ENCODE measurements at regions not wholly inside any gene's neighbourhood (a gene's known extent, or its start where the extent isn't known, plus 50 kb on each side); places are given as distances from the start of the nearest gene placed in this dataset.
A peak's percentile ranks its signal among the peaks of the same experiment; 100 is the strongest.
"Not testable (repeated sequence)": the region's sequence is repeated elsewhere in the genome, so short reads cannot be mapped to it uniquely, and the experiment has no call there.

DNA sequence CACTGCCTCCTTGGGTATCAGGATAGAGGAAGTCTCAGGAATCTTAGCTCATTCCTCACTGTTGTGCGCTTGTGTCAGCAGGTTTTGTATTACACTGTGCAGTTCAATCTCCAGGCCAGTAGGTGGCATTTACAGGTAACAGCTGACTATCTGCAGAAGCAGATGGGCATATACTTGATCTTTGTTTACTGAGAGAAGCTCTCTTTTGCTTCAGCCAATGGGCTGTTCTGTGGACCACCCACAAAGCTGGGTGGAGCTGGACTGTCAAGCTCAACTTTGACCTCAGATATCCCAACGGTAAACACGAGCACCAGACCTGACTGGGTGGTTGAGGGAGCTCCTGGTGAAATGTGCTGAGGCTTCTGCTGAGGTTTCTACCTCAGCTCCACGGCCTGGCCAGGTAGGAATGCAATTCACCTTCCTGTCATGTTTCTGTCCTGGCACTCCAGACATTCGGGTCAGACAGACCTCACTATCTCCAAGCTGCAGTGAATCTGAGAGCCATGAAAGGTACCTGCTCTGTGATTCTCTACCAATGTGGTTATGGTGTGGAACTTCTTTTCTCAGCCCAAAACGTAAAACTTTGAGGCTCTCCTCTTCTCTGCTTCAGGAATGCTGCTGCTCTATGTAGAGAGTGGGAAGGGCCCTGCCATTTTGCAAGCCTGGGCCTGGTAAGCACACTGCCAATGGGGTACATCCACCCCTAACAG lies 167.9 kb upstream of the ACTBL2 start:
- DNase-seq (ENCODE audit: low read depth) = peak; percentile 25
- Histone ChIP-seq H3K36me3 (ENCODE audit: control insufficient read depth, insufficient read depth, low read length) (no peaks in the 10 kb centered on the region), H3K27me3 (ENCODE audit: control insufficient read depth, insufficient read depth, low read length) (no peaks in the 10 kb centered on the region), H3K4me3 (ENCODE audit: low read depth, low read length) (no peak overlapping the region)
- TF ChIP-seq, protein P1, sequence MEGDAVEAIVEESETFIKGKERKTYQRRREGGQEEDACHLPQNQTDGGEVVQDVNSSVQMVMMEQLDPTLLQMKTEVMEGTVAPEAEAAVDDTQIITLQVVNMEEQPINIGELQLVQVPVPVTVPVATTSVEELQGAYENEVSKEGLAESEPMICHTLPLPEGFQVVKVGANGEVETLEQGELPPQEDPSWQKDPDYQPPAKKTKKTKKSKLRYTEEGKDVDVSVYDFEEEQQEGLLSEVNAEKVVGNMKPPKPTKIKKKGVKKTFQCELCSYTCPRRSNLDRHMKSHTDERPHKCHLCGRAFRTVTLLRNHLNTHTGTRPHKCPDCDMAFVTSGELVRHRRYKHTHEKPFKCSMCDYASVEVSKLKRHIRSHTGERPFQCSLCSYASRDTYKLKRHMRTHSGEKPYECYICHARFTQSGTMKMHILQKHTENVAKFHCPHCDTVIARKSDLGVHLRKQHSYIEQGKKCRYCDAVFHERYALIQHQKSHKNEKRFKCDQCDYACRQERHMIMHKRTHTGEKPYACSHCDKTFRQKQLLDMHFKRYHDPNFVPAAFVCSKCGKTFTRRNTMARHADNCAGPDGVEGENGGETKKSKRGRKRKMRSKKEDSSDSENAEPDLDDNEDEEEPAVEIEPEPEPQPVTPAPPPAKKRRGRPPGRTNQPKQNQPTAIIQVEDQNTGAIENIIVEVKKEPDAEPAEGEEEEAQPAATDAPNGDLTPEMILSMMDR (IDR thresholded peaks at IDR 0.05; ENCODE audit: insufficient read depth, low read length, poor library complexity, severe bottlenecking) = peak; percentile 66

DNA sequence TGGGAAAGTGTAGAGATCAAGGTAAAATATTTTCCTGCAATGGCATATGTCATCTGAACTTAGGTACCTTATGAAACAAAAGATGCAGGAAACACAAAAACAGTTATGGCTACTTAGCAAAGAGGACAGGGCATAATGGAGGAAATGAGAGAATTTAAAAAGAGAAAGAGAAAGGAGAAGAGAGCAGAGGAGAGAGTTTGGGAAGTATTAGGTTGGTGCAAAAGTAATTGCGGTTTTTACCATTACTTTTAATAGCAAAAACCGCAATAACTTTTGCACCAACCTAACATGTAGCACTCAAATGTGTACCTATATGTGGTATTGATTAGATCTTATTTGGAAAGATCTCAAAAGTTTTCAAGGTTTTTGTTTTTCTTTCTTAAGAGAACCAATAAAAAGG lies 160.1 kb upstream of the ACTBL2 start:
- H3K27me3 ChIP-seq (ENCODE audit: control insufficient read depth, insufficient read depth, low read length) = no peaks in the 10 kb centered on the region
- TF ChIP-seq, protein P1 (IDR thresholded peaks at IDR 0.05; ENCODE audit: insufficient read depth, low read length, poor library complexity, severe bottlenecking) = no peak
- no peak for DNase-seq (ENCODE audit: low read depth)
- H3K36me3 ChIP-seq (ENCODE audit: control insufficient read depth, insufficient read depth, low read length) = no peaks in the 10 kb centered on the region
- no peak overlapping the region for H3K4me3 ChIP-seq (ENCODE audit: low read depth, low read length)

DNA sequence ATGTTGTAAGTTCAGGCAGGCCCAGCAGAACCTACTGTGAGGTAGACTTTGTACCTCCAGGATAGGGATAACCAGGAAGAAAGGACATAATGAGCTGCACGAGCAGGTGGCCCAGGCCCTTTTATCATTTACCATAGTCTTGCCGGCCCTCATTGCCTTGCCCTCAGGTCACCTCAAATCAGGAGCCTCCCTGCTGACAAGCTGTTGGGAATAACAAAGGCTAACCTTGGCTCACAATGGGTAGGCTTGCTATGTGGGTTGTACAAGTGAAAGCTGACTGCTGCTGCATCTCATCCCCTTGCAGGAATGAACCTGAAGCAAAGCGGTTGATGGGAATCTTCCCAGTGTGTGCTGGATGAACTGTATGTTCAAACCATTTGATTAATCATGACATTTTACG lies 159.5 kb upstream of the ACTBL2 start:
- no peak for DNase-seq (ENCODE audit: low read depth)

DNA sequence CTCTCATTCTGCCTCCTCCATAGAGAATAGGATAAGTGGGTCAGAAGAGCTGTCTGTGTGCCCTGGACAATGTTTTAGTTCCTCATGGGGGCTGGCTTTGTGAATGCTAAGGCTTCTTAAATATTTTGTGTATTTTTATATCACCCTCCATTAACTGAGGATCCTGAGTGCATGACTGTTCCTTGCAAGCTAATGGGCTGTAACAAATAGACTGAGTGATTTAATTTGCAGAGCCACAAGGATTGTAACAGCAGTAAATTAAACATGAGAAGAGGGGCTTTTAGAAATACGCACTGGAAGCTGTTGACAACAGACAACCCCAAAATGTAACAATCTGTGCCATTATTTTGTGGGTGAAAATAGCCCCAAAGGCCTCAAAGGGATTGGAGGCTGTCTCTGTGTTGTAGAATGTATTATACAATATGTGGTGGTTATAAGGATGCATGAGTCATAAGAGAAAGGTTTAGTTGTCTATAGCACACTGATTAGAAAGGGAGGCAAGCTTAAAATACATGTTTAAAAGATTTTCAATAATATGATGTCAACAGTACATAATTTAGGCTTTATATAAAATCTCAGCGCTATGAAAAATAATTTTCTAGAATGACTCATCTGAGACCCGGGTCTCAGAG lies 152.7 kb upstream of the ACTBL2 start:
- TF ChIP-seq, protein P1 (IDR thresholded peaks at IDR 0.05; ENCODE audit: insufficient read depth, low read length, poor library complexity, severe bottlenecking) = no peak
- no peak overlapping the region for H3K4me3 ChIP-seq (ENCODE audit: low read depth, low read length)
- no peaks in the 10 kb centered on the region for H3K36me3 ChIP-seq (ENCODE audit: control insufficient read depth, insufficient read depth, low read length)
- no peak for DNase-seq (ENCODE audit: low read depth)
- no peaks in the 10 kb centered on the region for H3K27me3 ChIP-seq (ENCODE audit: control insufficient read depth, insufficient read depth, low read length)

More for the DNA sequence above, 159.5 kb upstream of the ACTBL2 start:
- Histone ChIP-seq H3K27me3 (ENCODE audit: control insufficient read depth, insufficient read depth, low read length) (no peaks in the 10 kb centered on the region), H3K4me3 (ENCODE audit: low read depth, low read length) (no peak overlapping the region), H3K36me3 (ENCODE audit: control insufficient read depth, insufficient read depth, low read length) (no peaks in the 10 kb centered on the region)
- TF ChIP-seq, protein P1 (IDR thresholded peaks at IDR 0.05; ENCODE audit: insufficient read depth, low read length, poor library complexity, severe bottlenecking) = no peak

DNA sequence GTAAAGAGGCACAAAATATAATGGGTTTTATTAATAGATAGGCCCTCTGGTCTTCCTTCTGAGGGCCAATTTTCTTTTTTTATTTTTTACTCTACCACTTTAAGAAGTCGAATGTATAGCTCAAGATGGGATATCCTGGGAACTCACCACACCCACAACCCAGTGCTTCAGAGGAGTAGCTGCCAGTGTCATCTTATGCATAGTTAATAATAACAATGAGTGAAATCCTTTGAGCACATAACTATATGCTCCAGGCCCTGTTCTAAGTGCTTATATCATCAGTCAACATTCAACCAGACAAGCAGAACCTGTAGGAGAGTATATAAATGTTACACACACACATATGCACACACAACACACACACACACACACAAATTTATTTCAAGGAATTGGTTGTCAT lies 150.3 kb upstream of the ACTBL2 start:
- Histone ChIP-seq H3K4me3 (ENCODE audit: low read depth, low read length) (no peak overlapping the region), H3K27me3 (ENCODE audit: control insufficient read depth, insufficient read depth, low read length) (no peaks in the 10 kb centered on the region), H3K36me3 (ENCODE audit: control insufficient read depth, insufficient read depth, low read length) (no peaks in the 10 kb centered on the region)
- DNase-seq (ENCODE audit: low read depth) = no peak
- TF ChIP-seq, protein P1 (IDR thresholded peaks at IDR 0.05; ENCODE audit: insufficient read depth, low read length, poor library complexity, severe bottlenecking) = no peak

DNA sequence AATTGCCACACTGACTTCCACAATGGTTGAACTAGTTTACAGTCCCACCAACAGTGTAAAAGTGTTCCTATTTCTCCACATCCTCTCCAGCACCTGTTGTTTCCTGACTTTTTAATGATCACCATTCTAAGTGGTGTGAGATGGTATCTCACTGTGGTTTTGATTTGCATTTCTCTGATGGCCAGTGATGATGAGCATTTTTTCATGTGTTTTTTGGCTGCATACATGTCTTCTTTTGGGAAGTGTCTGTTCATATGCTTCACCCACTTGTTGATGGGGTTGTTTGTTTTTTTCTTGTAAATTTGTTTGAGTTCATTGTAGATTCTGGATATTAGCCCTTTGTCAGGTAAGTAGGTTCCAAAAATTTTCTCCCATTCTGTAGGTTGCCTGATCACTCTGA lies 148.5 kb upstream of the ACTBL2 start:
- not testable (repeated sequence) for DNase-seq (ENCODE audit: low read depth); H3K36me3 ChIP-seq (ENCODE audit: control insufficient read depth, insufficient read depth, low read length); H3K27me3 ChIP-seq (ENCODE audit: control insufficient read depth, insufficient read depth, low read length); H3K4me3 ChIP-seq (ENCODE audit: low read depth, low read length)
